HL-60 (cell line): ENCODE measurements at regions not wholly inside any gene's neighbourhood (a gene's known extent, or its start where the extent isn't known, plus 50 kb on each side); places are given as distances from the start of the nearest gene placed in this dataset.

Experiments used
- DNase-seq, 2 experiments: peaks; one replicate each; pipeline ENCODE4 v3.0.0-alpha.2; 2010 to 2020; ENCODE audit warnings: low read depth in 1 of 2, low spot score in 1 of 2
- H3K27ac ChIP-seq: fragments of 250-450 bp; sonication (Bioruptor Pico); replicated peaks from 2 replicates; pipeline ENCODE4 v1.5.1; 2020; ENCODE audit warnings: mild to moderate bottlenecking, moderate library complexity
- H3K27me3 ChIP-seq: fragments of 250-450 bp; sonication (Bioruptor Pico); 2 replicates; pipeline ENCODE4 v1.5.1; 2021; ENCODE audit warnings: mild to moderate bottlenecking, moderate library complexity; ENCODE audit not compliant: insufficient read depth, poor library complexity, severe bottlenecking
- H3K4me3 ChIP-seq: replicated peaks from 2 replicates; pipeline ENCODE4 v1.5.1; 2011; ENCODE audit warnings: mild to moderate bottlenecking, control low read depth, low read length; ENCODE audit not compliant: insufficient read depth
- GABPA ChIP-seq: IDR thresholded peaks from 2 replicates; pipeline ENCODE4 v1.6.1; 2012; ENCODE audit warnings: low read depth
- POLR2AphosphoS5 ChIP-seq: IDR thresholded peaks from 2 replicates; pipeline ENCODE4 v1.6.1; 2012; ENCODE audit warnings: low read depth
- SPI1 ChIP-seq: IDR thresholded peaks from 2 replicates; pipeline ENCODE4 v1.6.1; 2012; ENCODE audit warnings: low read depth, mild to moderate bottlenecking, borderline replicate concordance
- TF ChIP-seq, protein P1 (sequence below): IDR thresholded peaks from one replicate; pipeline ENCODE4 v1.5.1; 2011; ENCODE audit warnings: low read length, control low read depth, inconsistent platforms; ENCODE audit not compliant: insufficient read depth
- TF ChIP-seq, protein P2 (sequence below): IDR thresholded peaks from 2 replicates; pipeline ENCODE4 v1.6.1; 2012; ENCODE audit warnings: low read depth; ENCODE audit not compliant: insufficient replicate concordance

DNA sequence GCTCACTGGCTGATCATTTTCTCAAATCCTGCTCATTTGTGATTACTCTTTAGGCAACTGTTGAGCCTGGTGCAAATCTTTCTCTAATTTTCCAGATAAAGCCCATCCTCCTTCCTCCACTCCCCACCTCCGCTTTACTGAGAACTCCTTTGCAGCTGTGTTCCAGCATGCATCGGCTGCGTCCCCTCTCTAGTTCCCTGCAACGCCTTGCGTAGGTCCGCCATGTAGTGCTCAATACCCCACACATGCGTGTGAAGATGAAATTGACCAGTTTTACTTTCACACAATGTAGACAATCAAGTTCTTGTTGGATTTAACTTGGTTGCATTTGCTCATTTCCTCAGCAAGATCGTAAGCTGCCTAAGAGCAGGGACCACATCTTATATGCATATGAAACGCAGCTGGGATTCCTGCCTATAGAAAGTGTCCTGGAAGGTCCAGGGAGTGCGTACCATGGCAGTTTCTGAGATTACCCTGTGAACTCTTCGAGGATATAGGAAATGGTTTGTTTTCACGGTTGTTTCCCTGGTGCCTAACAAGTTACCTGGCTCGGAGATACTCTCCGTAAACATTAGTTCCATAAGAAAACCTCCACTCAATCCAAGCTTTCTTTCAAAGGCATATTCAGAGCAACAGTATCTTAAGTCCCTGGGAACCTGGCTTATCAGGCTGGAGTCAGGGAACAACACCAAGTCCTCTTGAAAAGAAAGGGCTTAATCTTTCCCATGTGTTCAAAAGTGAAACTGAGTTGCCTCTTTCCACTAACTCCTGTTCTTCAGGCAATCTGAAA, 766.4 kb upstream of the ID2 start:
- TF ChIP-seq, protein P1, sequence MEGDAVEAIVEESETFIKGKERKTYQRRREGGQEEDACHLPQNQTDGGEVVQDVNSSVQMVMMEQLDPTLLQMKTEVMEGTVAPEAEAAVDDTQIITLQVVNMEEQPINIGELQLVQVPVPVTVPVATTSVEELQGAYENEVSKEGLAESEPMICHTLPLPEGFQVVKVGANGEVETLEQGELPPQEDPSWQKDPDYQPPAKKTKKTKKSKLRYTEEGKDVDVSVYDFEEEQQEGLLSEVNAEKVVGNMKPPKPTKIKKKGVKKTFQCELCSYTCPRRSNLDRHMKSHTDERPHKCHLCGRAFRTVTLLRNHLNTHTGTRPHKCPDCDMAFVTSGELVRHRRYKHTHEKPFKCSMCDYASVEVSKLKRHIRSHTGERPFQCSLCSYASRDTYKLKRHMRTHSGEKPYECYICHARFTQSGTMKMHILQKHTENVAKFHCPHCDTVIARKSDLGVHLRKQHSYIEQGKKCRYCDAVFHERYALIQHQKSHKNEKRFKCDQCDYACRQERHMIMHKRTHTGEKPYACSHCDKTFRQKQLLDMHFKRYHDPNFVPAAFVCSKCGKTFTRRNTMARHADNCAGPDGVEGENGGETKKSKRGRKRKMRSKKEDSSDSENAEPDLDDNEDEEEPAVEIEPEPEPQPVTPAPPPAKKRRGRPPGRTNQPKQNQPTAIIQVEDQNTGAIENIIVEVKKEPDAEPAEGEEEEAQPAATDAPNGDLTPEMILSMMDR = no peak
- TF ChIP-seq GABPA = no peak
- TF ChIP-seq SPI1 = no peak
- TF ChIP-seq, protein P2, sequence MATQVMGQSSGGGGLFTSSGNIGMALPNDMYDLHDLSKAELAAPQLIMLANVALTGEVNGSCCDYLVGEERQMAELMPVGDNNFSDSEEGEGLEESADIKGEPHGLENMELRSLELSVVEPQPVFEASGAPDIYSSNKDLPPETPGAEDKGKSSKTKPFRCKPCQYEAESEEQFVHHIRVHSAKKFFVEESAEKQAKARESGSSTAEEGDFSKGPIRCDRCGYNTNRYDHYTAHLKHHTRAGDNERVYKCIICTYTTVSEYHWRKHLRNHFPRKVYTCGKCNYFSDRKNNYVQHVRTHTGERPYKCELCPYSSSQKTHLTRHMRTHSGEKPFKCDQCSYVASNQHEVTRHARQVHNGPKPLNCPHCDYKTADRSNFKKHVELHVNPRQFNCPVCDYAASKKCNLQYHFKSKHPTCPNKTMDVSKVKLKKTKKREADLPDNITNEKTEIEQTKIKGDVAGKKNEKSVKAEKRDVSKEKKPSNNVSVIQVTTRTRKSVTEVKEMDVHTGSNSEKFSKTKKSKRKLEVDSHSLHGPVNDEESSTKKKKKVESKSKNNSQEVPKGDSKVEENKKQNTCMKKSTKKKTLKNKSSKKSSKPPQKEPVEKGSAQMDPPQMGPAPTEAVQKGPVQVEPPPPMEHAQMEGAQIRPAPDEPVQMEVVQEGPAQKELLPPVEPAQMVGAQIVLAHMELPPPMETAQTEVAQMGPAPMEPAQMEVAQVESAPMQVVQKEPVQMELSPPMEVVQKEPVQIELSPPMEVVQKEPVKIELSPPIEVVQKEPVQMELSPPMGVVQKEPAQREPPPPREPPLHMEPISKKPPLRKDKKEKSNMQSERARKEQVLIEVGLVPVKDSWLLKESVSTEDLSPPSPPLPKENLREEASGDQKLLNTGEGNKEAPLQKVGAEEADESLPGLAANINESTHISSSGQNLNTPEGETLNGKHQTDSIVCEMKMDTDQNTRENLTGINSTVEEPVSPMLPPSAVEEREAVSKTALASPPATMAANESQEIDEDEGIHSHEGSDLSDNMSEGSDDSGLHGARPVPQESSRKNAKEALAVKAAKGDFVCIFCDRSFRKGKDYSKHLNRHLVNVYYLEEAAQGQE = no peak
- no peak for TF ChIP-seq POLR2AphosphoS5
- Histone ChIP-seq H3K4me3 (no peak overlapping the region), H3K27ac (no peak overlapping the region), H3K27me3 (no peaks in the 10 kb centered on the region)
- DNase-seq = no peak

DNA sequence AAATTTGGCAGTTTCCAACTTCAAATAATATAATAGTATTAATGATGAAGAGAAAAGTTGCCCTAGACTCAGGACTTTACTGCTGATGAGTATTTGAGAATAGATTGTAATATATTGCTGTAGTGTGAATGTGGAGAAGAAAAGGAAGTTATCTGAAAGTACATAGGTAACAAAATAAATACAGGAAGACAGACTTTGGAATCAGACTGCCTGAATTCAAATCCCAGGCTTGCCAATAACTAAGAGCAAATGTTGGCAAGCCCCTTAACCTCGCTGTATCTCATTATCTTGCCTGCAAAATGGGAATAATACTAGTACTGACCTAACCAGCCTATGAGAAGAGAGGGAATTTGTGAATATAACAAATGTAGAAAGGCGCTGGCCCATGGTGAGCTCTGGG, 765.2 kb upstream of the ID2 start:
- DNase-seq = no peak
- Histone ChIP-seq H3K27me3 (no peaks in the 10 kb centered on the region), H3K27ac (no peak overlapping the region), H3K4me3 (no peak overlapping the region)
- TF ChIP-seq POLR2AphosphoS5 (no peak), GABPA (no peak), SPI1 (no peak)
- TF ChIP-seq, protein P1 = no peak
- TF ChIP-seq, protein P2 = no peak

DNA sequence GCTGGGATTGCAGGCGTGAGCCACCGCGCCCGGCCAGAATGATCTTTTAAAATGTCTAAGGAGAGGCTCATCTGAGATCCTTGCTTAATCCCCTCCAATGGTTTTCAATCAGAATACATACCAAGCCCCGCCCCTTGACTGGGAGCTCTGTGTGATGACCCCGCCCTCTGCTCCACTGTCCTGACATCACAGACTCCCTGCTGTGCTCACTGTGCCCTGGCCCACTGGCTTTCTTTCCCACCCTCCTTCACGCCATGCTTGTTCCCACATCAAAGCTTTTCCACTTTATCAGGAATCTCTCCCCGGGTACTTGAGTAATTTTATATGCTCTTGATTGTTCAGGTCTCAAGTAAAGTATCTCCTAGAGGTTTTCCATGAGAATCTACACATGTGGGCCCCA, 762.3 kb upstream of the ID2 start:
- Histone ChIP-seq H3K27ac (no peak overlapping the region), H3K4me3 (no peak overlapping the region), H3K27me3 (no peaks in the 10 kb centered on the region)
- no peak for DNase-seq
- TF ChIP-seq, protein P1 = no peak
- TF ChIP-seq POLR2AphosphoS5 = no peak
- no peak for TF ChIP-seq GABPA
- TF ChIP-seq SPI1 = no peak
- TF ChIP-seq, protein P2 = no peak
